HCT116 (cell line): ENCODE measurements at regions not wholly inside any gene's neighbourhood (a gene's known extent, or its start where the extent isn't known, plus 50 kb on each side); places are given as distances from the start of the nearest gene placed in this dataset.

ENCODE experiments used
- ATAC-seq: fragments of 200-7000 bp; cut with Tn5 transposase; 2 replicates; pipeline ENCODE4 v1.9.1; 2020; ENCODE audit warnings: mild to moderate bottlenecking, moderate library complexity
- BruUV-seq: library from RNA; stranded (reverse); fragments of 400-500 nt; replicated peaks from 2 replicates; lab custom pipeline; 2021; lab: Mats Ljungman, UMichigan
- CTCF ChIA-PET: fragments of 300-600 bp; sonication (Branson Sonifier 250); formaldehyde crosslinking; loops from one replicate; lab custom pipeline; 2021; ENCODE audit warnings: antibody characterized with exemption; lab: Charles Lee
- POLR2A ChIA-PET: fragments of 300-600, 350-600 bp; sonication (Branson Sonifier 250); formaldehyde crosslinking; loops from one replicate; lab custom pipeline; 2021; ENCODE audit warnings: antibody characterized with exemption; lab: Charles Lee
- RAD21 ChIA-PET, 2 experiments: fragments of 300-600 bp; sonication (Branson Sonifier 250); formaldehyde crosslinking; loops; one replicate each; lab custom pipeline; 2023; ENCODE audit warnings: low total read pairs in 2 of 2; ENCODE audit not compliant: uncharacterized antibody in 2 of 2, unreplicated experiment in 2 of 2, low non-redundant PET in 1 of 2; lab: Charles Lee
- DNase-seq: peaks from one replicate; pipeline ENCODE4 v3.0.0-alpha.2; 2010; ENCODE audit warnings: low read depth, low spot score
- H2AFZ ChIP-seq: fragments of 200-600 bp; shearing (Covaris generic), sonication (generic); 2 replicates; pipeline ENCODE4 v1.6.1; 2017; ENCODE audit warnings: low read depth, mixed run types, mixed read lengths, antibody characterized with exemption, low read length; ENCODE audit not compliant: poor library complexity, severe bottlenecking
- H3K27ac ChIP-seq: 2 replicates; pipeline ENCODE4 v1.5.1; 2012; ENCODE audit warnings: low read depth, low read length
- H3K27me3 ChIP-seq: fragments of 200-600 bp; sonication (generic); 2 replicates; pipeline ENCODE4 v1.6.1; 2016; ENCODE audit warnings: mixed run types, low read length, mixed read lengths; ENCODE audit not compliant: insufficient read depth
- H3K36me3 ChIP-seq, 2 experiments: fragments of 200-500 bp in 1 of 2; fragments of 200-600 bp in 1 of 2; sonication (Bioruptor generic) in 1 of 2; sonication (generic) in 1 of 2; 2 replicates each; pipeline versions ENCODE4 v1.5.1 to v1.6.1; 2014 to 2016; ENCODE audit warnings: low read length in 2 of 2, inconsistent platforms in 1 of 2, mixed read lengths in 1 of 2, mixed run types in 1 of 2; ENCODE audit not compliant: insufficient read depth in 2 of 2, control insufficient read depth in 1 of 2
- H3K4me1 ChIP-seq, 2 experiments: fragments of 200-600 bp in 1 of 2; sonication (generic) in 1 of 2; 2 replicates each; pipeline versions ENCODE4 v1.5.1 to v1.6.1; 2012 to 2017; ENCODE audit warnings: low read length in 2 of 2, inconsistent platforms in 1 of 2, mild to moderate bottlenecking in 1 of 2, mixed read lengths in 1 of 2, mixed run types in 1 of 2, moderate library complexity in 1 of 2; ENCODE audit not compliant: insufficient read depth in 2 of 2, control insufficient read depth in 1 of 2
- H3K4me2 ChIP-seq: fragments of 200-600 bp; sonication (generic); 2 replicates; pipeline ENCODE4 v1.6.1; 2017; ENCODE audit warnings: mixed run types, low read length, mixed read lengths
- H3K4me3 ChIP-seq, 2 experiments: fragments of 200-600 bp in 1 of 2; sonication (generic) in 1 of 2; replicated peaks in 1 of 2; 2 replicates each; pipeline ENCODE4 v1.5.1; 2011 to 2016; ENCODE audit warnings: low read length in 2 of 2, control low read depth in 1 of 2, low read depth in 1 of 2, mild to moderate bottlenecking in 1 of 2, mixed read lengths in 1 of 2, mixed run types in 1 of 2
- H3K79me2 ChIP-seq: fragments of 200-600 bp; sonication (generic); 2 replicates; pipeline ENCODE4 v1.6.1; 2017; ENCODE audit warnings: mild to moderate bottlenecking, mixed run types, low read length, moderate library complexity, mixed read lengths; ENCODE audit not compliant: insufficient read depth
- H3K9ac ChIP-seq: fragments of 200-600 bp; sonication (generic); 2 replicates; pipeline ENCODE4 v1.6.1; 2016; ENCODE audit warnings: low read length, mixed read lengths
- H3K9me2 ChIP-seq: fragments of 200-600 bp; sonication (generic), shearing (Covaris generic); 2 replicates; pipeline ENCODE4 v1.6.1; 2017; ENCODE audit warnings: mixed run types, mild to moderate bottlenecking, moderate library complexity; ENCODE audit not compliant: insufficient read depth
- H3K9me3 ChIP-seq, 2 experiments: fragments of 200-500 bp in 1 of 2; fragments of 200-600 bp in 1 of 2; sonication (Bioruptor generic) in 1 of 2; sonication (generic) in 1 of 2; 2 replicates each; pipeline ENCODE4 v1.6.1; 2014 to 2017; ENCODE audit warnings: low read length in 2 of 2, mixed read lengths in 2 of 2, inconsistent platforms in 1 of 2, low read depth in 1 of 2, mild to moderate bottlenecking in 1 of 2, mixed run types in 1 of 2, moderate library complexity in 1 of 2; ENCODE audit not compliant: control insufficient read depth in 1 of 2, insufficient read depth in 1 of 2
- H4K20me1 ChIP-seq: fragments of 200-600 bp; sonication (generic), shearing (Covaris generic); 2 replicates; pipeline ENCODE4 v1.6.1; 2017; ENCODE audit warnings: mixed run types, mild to moderate bottlenecking, moderate library complexity; ENCODE audit not compliant: insufficient read depth
- EGR1 ChIP-seq: IDR thresholded peaks from 2 replicates; pipeline ENCODE4 v1.6.1; 2012; ENCODE audit warnings: low read depth
- EZH2 ChIP-seq: fragments of 200-600 bp; sonication (generic); IDR thresholded peaks from 2 replicates; pipeline ENCODE4 v1.6.1; 2017; ENCODE audit warnings: antibody characterized with exemption, mixed run types
- JUND ChIP-seq: IDR thresholded peaks from 2 replicates; pipeline ENCODE4 v1.6.1; 2012
- POLR2A ChIP-seq: IDR thresholded peaks from 2 replicates; pipeline ENCODE4 v1.7.0; 2011; ENCODE audit warnings: borderline replicate concordance; ENCODE audit not compliant: insufficient read depth, insufficient read length; ENCODE audit errors: extremely low read depth
- SIN3A ChIP-seq: IDR thresholded peaks from 2 replicates; pipeline ENCODE4 v1.6.1; 2012; ENCODE audit warnings: low read depth
- YY1 ChIP-seq: IDR thresholded peaks from 2 replicates; pipeline ENCODE4 v1.6.1; 2011; ENCODE audit warnings: low read length, low read depth, moderate library complexity, mild to moderate bottlenecking; ENCODE audit not compliant: insufficient replicate concordance; ENCODE audit errors: extremely low read depth
- intact Hi-C: fragments of 100-400 bp; cut with micrococcal nuclease; formaldehyde crosslinking; loops from 2 replicates; pipeline ENCODE4 v1.10.0; 2022
- TF ChIP-seq, protein P1 (sequence below), 3 experiments: fragments of 200-600 bp in 1 of 3; sonication (generic) in 1 of 3; IDR thresholded peaks in 2 of 3; conservative IDR thresholded peaks in 1 of 3; 2 replicates each; pipeline ENCODE4 v1.5.1; 2012 to 2017; ENCODE audit warnings: low read depth in 2 of 3, low read length in 2 of 3, antibody characterized with exemption in 1 of 3, borderline replicate concordance in 1 of 3, control low read depth in 1 of 3, mild to moderate bottlenecking in 1 of 3, mixed read lengths in 1 of 3, mixed run types in 1 of 3, moderate library complexity in 1 of 3; ENCODE audit not compliant: insufficient read depth in 1 of 3
- TF ChIP-seq, protein P2 (sequence below): IDR thresholded peaks from 2 replicates; pipeline ENCODE4 v1.6.1; 2012
- TF ChIP-seq, protein P3 (sequence below): IDR thresholded peaks from 2 replicates; pipeline ENCODE4 v1.6.1; 2012; ENCODE audit warnings: low read depth
- TF ChIP-seq, protein P4 (sequence below): IDR thresholded peaks from 2 replicates; pipeline ENCODE4 v1.6.1; 2012
- TF ChIP-seq, protein P5 (sequence below): IDR thresholded peaks from 2 replicates; pipeline ENCODE4 v1.6.1; 2011; ENCODE audit warnings: mild to moderate bottlenecking, low read length, moderate library complexity; ENCODE audit not compliant: insufficient replicate concordance; ENCODE audit errors: extremely low read depth

DNA sequence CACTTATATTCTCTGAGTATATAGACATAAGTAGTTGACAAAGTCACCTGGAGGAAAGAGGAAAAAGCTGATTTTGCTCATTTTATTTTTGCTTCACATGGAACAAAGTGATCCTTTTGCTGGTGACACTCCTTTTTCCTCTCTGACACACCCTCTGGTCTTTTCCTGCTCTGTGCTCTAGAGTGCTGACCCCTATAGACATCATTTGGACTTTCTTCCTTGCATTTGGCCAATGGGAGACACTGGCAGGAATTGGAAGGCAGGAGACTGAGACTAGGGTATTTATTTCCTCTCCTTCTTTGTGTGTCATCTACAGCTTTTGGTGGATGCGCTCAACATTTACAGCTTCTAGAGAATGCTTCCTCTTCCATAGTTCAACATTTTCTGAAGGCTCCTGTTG, 1078.1 kb downstream of the SORCS1 start:
- ChIA-PET POLR2A (no interaction called here), CTCF (no interaction called here), RAD21 (no interaction called here)
- BruUV-seq = no TSS peak
- Histone ChIP-seq H3K4me2 (no peak overlapping the region), H3K27ac (no peak overlapping the region), H2AFZ (no peak overlapping the region), H3K4me1 (no peaks in the 10 kb centered on the region), H3K9me2 (no peaks in the 10 kb centered on the region), H3K27me3 (no peaks in the 10 kb centered on the region), H3K4me3 (no peak overlapping the region), H4K20me1 (no peaks in the 10 kb centered on the region), H3K79me2 (no peaks in the 10 kb centered on the region), H3K36me3 (no peaks in the 10 kb centered on the region), H3K9ac (no peak overlapping the region), H3K9me3 (peaks cover 22 to 49% of the 10 kb centered on the region in 2 experiments; a peak in 2 of 4 replicates)
- ATAC-seq (no peak), DNase-seq (no peak)
- intact Hi-C loops = no loop called here
- TF ChIP-seq, protein P1, sequence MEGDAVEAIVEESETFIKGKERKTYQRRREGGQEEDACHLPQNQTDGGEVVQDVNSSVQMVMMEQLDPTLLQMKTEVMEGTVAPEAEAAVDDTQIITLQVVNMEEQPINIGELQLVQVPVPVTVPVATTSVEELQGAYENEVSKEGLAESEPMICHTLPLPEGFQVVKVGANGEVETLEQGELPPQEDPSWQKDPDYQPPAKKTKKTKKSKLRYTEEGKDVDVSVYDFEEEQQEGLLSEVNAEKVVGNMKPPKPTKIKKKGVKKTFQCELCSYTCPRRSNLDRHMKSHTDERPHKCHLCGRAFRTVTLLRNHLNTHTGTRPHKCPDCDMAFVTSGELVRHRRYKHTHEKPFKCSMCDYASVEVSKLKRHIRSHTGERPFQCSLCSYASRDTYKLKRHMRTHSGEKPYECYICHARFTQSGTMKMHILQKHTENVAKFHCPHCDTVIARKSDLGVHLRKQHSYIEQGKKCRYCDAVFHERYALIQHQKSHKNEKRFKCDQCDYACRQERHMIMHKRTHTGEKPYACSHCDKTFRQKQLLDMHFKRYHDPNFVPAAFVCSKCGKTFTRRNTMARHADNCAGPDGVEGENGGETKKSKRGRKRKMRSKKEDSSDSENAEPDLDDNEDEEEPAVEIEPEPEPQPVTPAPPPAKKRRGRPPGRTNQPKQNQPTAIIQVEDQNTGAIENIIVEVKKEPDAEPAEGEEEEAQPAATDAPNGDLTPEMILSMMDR (IDR thresholded peaks at IDR 0.05 in 2 of 3, conservative IDR thresholded peaks at IDR 0.05 in 1 of 3; ENCODE audit: borderline replicate concordance in 1 of 3, insufficient read depth in 1 of 3, low read depth in 2 of 3, low read length in 2 of 3) = no peak
- TF ChIP-seq, protein P2, sequence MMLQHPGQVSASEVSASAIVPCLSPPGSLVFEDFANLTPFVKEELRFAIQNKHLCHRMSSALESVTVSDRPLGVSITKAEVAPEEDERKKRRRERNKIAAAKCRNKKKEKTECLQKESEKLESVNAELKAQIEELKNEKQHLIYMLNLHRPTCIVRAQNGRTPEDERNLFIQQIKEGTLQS = no peak
- TF ChIP-seq EGR1 (no peak), JUND (no peak), YY1 (no peak), SIN3A (no peak), EZH2 (no peak), POLR2A (no peak)
- TF ChIP-seq, protein P3, sequence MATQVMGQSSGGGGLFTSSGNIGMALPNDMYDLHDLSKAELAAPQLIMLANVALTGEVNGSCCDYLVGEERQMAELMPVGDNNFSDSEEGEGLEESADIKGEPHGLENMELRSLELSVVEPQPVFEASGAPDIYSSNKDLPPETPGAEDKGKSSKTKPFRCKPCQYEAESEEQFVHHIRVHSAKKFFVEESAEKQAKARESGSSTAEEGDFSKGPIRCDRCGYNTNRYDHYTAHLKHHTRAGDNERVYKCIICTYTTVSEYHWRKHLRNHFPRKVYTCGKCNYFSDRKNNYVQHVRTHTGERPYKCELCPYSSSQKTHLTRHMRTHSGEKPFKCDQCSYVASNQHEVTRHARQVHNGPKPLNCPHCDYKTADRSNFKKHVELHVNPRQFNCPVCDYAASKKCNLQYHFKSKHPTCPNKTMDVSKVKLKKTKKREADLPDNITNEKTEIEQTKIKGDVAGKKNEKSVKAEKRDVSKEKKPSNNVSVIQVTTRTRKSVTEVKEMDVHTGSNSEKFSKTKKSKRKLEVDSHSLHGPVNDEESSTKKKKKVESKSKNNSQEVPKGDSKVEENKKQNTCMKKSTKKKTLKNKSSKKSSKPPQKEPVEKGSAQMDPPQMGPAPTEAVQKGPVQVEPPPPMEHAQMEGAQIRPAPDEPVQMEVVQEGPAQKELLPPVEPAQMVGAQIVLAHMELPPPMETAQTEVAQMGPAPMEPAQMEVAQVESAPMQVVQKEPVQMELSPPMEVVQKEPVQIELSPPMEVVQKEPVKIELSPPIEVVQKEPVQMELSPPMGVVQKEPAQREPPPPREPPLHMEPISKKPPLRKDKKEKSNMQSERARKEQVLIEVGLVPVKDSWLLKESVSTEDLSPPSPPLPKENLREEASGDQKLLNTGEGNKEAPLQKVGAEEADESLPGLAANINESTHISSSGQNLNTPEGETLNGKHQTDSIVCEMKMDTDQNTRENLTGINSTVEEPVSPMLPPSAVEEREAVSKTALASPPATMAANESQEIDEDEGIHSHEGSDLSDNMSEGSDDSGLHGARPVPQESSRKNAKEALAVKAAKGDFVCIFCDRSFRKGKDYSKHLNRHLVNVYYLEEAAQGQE = no peak
- TF ChIP-seq, protein P4, sequence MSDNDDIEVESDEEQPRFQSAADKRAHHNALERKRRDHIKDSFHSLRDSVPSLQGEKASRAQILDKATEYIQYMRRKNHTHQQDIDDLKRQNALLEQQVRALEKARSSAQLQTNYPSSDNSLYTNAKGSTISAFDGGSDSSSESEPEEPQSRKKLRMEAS = no peak
- TF ChIP-seq, protein P5, sequence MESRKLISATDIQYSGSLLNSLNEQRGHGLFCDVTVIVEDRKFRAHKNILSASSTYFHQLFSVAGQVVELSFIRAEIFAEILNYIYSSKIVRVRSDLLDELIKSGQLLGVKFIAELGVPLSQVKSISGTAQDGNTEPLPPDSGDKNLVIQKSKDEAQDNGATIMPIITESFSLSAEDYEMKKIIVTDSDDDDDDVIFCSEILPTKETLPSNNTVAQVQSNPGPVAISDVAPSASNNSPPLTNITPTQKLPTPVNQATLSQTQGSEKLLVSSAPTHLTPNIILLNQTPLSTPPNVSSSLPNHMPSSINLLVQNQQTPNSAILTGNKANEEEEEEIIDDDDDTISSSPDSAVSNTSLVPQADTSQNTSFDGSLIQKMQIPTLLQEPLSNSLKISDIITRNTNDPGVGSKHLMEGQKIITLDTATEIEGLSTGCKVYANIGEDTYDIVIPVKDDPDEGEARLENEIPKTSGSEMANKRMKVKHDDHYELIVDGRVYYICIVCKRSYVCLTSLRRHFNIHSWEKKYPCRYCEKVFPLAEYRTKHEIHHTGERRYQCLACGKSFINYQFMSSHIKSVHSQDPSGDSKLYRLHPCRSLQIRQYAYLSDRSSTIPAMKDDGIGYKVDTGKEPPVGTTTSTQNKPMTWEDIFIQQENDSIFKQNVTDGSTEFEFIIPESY = no peak
